ENCODE measurements at regions not wholly inside any gene's neighbourhood (a gene's known extent, or its start where the extent isn't known, plus 50 kb on each side); places are given as distances from the start of the nearest gene placed in this dataset.

DNA sequence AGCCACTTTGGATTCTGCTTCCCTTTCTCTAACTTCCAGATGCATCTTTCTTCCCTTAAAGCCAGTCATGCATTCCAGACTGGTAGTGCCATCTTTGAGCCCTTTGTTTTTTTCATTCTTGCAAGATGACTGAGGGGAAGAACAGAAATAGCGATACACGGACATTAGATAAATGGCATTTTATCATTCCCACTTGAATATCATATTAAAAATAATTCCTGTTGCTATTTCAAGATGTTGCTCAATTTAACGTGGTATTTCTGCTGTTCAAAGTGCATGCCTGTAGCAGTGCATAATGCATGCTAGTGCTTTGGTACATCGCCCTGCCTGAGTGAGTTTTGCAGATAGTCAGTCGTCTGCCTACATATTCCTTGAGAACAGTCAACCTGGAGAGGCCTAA, 140.6 kb upstream of the FRY start:
- FAIRE-seq (no peak), DNase-seq (ENCODE audit: insufficient read length, low spot score) (no peak)
- no peak for TF ChIP-seq SPI1 (IDR thresholded peaks at IDR 0.05; ENCODE audit: low read depth, low read length)

DNA sequence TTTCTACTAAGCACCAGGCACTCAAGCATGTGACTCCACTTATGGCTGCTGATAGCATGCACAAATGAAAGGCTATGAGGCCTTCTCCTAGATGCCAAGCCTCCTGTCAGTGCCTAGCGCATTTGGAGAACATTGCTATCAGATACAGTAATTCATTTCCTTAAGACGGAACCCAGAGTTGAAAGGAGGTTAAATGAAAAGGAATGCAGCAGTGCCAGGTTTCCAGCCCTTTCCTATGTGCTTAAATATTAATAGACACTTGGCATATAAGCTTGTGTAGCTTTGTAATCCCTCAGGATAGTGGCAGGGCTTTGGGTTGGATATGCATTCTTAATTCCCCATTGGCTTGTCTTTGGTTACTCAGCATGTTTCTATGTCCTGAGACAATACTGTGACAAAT, 140.1 kb upstream of the FRY start:
- DNase-seq (ENCODE audit: insufficient read length, low spot score) (no peak), FAIRE-seq (no peak)
- no peak for TF ChIP-seq POU2F2 (IDR thresholded peaks at IDR 0.05; ENCODE audit: low read depth, low read length)
- no peak for TF ChIP-seq TAF1 (IDR thresholded peaks at IDR 0.05; ENCODE audit: low read depth, low read length)
- TF ChIP-seq POLR2A (IDR thresholded peaks at IDR 0.05; ENCODE audit: low read depth, low read length) = no peak
- no peak for TF ChIP-seq PAX5 (IDR thresholded peaks at IDR 0.05; ENCODE audit: insufficient read depth, low read length, severe bottlenecking)
- no peak for TF ChIP-seq SPI1 (IDR thresholded peaks at IDR 0.05; ENCODE audit: low read depth, low read length)
- no peak for TF ChIP-seq POLR2AphosphoS5 (IDR thresholded peaks at IDR 0.05; ENCODE audit: low read depth, low read length)

DNA sequence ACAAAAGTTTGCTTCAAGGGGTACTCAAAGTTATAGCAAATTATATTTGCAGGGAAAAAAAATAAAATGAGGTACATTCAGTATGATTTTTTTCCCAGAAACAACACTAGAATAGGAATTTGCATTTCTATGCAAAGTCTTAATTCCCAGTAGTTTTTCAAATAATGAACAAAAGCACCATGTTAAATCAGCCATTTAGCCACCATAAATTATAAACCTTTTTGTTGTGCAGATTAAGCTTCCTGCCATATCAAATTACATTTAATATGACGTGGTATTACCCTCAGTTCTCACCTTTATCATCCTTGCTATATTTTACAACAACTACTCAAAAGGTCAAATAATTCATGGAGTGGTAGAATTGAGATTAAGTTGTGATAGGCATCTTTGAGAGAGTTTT, 136.6 kb upstream of the FRY start:
- DNase-seq (ENCODE audit: insufficient read length, low spot score) (no peak), FAIRE-seq (no peak)
- TF ChIP-seq SPI1 (IDR thresholded peaks at IDR 0.05; ENCODE audit: low read depth, low read length) (no peak), POLR2AphosphoS5 (IDR thresholded peaks at IDR 0.05; ENCODE audit: low read depth, low read length) (no peak), TAF1 (IDR thresholded peaks at IDR 0.05; ENCODE audit: low read depth, low read length) (no peak)

DNA sequence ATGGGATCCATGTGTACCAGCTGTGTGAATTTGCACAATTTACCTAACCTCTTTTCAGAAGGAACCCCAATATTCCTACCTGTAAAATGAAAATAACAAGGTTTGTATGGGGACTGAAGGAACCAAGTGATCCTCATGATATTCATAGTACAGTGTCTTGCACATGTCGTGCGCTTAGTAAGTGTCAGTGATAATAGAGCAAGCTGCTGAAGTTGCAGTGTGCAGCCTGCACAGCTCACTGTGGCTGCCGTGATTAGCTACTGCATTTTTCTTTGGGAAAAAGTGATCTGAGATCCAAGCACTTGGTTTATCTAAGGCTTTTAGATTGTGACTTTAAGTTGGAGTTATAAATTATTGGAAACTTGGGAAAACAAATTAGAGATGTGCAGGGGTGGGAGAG, 135.9 kb upstream of the FRY start:
- FAIRE-seq (no peak), DNase-seq (ENCODE audit: insufficient read length, low spot score) (no peak)
- TF ChIP-seq POLR2A (IDR thresholded peaks at IDR 0.05; ENCODE audit: low read depth, low read length) (no peak), POU2F2 (IDR thresholded peaks at IDR 0.05; ENCODE audit: low read depth, low read length) (no peak), SPI1 (IDR thresholded peaks at IDR 0.05; ENCODE audit: low read depth, low read length) (no peak)

DNA sequence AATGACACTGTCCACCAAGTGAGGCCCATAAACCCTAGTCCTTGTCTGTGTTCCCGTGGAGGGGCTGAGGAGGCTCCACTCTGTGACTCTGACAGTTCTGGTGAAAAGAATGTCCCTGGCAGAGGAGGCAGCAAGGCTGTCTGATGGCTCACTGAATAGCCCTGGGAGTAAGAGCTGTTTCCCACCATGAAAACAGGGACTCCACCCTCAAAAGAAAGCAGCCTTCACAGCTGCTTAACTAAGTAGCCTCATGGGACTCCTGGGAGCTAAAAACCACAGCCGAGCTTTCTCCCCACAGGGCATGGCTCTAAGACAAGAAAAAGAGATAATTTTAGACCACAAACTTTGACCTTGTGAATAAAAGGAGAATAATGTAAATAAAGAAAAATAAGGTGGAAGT, 135.1 kb upstream of the FRY start:
- FAIRE-seq = no peak
- TF ChIP-seq PAX5 (IDR thresholded peaks at IDR 0.05; ENCODE audit: insufficient read depth, low read length, severe bottlenecking) = no peak
- TF ChIP-seq POLR2A (IDR thresholded peaks at IDR 0.05; ENCODE audit: low read depth, low read length) = no peak
- no peak for TF ChIP-seq SPI1 (IDR thresholded peaks at IDR 0.05; ENCODE audit: low read depth, low read length)
- TF ChIP-seq POLR2AphosphoS5 (IDR thresholded peaks at IDR 0.05; ENCODE audit: low read depth, low read length) = no peak
- TF ChIP-seq POU2F2 (IDR thresholded peaks at IDR 0.05; ENCODE audit: low read depth, low read length) = no peak
- no peak for TF ChIP-seq TAF1 (IDR thresholded peaks at IDR 0.05; ENCODE audit: low read depth, low read length)
- no peak for DNase-seq (ENCODE audit: insufficient read length, low spot score)

DNA sequence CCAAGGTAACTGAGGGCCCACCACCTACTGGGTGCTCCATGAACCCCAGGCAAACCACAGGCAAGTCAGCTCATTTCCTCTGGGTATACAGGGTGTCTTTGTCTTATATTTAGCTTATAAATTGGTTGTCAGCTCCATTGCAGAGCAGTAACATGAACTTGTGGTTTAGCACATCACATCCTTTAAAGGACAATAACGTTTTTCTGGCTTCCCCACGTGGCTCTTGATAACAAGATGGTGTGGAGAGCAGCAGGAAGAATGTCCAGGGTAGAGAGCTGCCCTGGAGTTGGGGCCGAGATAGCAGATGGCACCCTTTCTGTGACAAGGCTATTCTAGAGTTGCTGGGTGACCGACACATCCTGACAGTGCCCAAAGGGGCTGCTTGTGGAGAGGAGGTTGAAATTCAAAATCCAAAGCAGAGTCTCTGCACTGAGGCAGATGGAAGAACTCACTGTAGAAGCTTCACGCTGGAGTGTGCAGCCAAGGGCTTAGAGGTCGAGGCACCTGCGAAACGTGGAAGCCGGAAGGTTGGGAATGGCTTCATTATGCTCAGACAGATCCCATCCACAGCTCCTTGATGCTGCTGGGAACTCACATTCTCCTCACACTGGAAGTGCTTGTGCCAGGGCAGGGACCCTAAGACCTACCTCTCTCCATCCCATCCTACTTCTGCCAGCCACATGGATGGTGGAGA, 133.0 kb upstream of the FRY start:
- DNase-seq (ENCODE audit: insufficient read length, low spot score) = no peak
- no peak for TF ChIP-seq POU2F2 (IDR thresholded peaks at IDR 0.05; ENCODE audit: low read depth, low read length)
- no peak for TF ChIP-seq POLR2AphosphoS5 (IDR thresholded peaks at IDR 0.05; ENCODE audit: low read depth, low read length)
- TF ChIP-seq POLR2A (IDR thresholded peaks at IDR 0.05; ENCODE audit: low read depth, low read length) = no peak
- TF ChIP-seq TAF1 (IDR thresholded peaks at IDR 0.05; ENCODE audit: low read depth, low read length) = no peak
- TF ChIP-seq SPI1 (IDR thresholded peaks at IDR 0.05; ENCODE audit: low read depth, low read length) = no peak
- no peak for TF ChIP-seq PAX5 (IDR thresholded peaks at IDR 0.05; ENCODE audit: insufficient read depth, low read length, severe bottlenecking)
- peak; percentile 13 for FAIRE-seq

DNA sequence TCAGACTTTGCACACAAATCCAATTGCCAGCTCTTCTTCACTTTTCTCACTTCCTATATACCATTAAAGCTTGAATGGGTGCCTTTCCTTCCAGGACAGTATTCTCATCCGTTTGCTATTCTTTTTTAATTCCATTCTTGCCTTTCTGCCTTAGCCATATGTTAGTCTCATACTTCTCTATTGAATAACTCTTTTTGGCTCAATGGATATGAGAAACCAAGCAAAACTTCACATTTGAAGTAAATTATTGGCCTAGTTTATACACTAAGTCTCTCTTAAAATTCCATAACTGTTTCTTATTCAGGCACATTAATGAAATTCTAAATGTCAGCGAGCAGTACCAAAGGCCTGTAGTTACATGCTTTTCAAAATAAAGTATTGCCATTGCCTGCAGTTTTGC, 129.6 kb upstream of the FRY start:
- FAIRE-seq = no peak
- TF ChIP-seq SPI1 (IDR thresholded peaks at IDR 0.05; ENCODE audit: low read depth, low read length) (no peak), POU2F2 (IDR thresholded peaks at IDR 0.05; ENCODE audit: low read depth, low read length) (no peak), POLR2AphosphoS5 (IDR thresholded peaks at IDR 0.05; ENCODE audit: low read depth, low read length) (no peak), POLR2A (IDR thresholded peaks at IDR 0.05; ENCODE audit: low read depth, low read length) (no peak), PAX5 (IDR thresholded peaks at IDR 0.05; ENCODE audit: insufficient read depth, low read length, severe bottlenecking) (no peak), TAF1 (IDR thresholded peaks at IDR 0.05; ENCODE audit: low read depth, low read length) (no peak)
- no peak for DNase-seq (ENCODE audit: insufficient read length, low spot score)

DNA sequence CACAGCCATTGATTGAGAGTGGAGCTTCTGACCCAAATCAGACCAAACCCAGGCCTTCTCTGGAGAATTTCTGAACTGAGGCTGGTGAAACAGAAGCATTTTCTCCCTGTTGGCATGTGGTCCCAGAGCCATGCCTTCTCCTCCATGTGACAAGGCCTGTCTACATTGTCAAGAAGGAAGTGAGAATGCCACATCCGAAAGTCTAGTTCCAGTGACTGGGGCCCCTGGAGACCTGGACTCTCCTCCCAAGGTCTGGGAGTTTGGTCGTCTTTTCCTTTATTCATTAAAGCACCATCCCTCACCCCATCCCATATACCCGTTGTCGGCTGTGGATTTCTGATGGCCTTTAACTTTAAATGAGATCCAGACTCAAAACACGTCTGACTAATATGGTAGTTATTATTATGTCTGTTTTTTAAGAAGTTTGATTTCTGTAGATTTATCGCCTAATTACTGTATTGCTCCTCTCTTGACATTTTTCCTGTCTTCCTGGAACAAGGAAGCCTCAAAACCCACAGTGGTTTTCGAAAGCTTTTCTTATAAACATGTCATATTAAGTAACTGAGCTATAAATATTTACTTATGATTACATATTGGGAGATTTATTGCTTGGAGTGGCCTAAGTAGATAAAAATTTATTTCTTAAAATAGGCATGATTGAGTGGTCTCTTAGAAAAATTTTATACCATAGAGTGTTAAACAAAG, 128.3 kb upstream of the FRY start:
- no peak for FAIRE-seq
- TF ChIP-seq POU2F2 (IDR thresholded peaks at IDR 0.05; ENCODE audit: low read depth, low read length) (no peak), TAF1 (IDR thresholded peaks at IDR 0.05; ENCODE audit: low read depth, low read length) (no peak), SPI1 (IDR thresholded peaks at IDR 0.05; ENCODE audit: low read depth, low read length) (peak; percentile 33; the same call in 1 of the 2 replicates), PAX5 (IDR thresholded peaks at IDR 0.05; ENCODE audit: insufficient read depth, low read length, severe bottlenecking) (no peak), POLR2AphosphoS5 (IDR thresholded peaks at IDR 0.05; ENCODE audit: low read depth, low read length) (no peak), POLR2A (IDR thresholded peaks at IDR 0.05; ENCODE audit: low read depth, low read length) (no peak)

DNA sequence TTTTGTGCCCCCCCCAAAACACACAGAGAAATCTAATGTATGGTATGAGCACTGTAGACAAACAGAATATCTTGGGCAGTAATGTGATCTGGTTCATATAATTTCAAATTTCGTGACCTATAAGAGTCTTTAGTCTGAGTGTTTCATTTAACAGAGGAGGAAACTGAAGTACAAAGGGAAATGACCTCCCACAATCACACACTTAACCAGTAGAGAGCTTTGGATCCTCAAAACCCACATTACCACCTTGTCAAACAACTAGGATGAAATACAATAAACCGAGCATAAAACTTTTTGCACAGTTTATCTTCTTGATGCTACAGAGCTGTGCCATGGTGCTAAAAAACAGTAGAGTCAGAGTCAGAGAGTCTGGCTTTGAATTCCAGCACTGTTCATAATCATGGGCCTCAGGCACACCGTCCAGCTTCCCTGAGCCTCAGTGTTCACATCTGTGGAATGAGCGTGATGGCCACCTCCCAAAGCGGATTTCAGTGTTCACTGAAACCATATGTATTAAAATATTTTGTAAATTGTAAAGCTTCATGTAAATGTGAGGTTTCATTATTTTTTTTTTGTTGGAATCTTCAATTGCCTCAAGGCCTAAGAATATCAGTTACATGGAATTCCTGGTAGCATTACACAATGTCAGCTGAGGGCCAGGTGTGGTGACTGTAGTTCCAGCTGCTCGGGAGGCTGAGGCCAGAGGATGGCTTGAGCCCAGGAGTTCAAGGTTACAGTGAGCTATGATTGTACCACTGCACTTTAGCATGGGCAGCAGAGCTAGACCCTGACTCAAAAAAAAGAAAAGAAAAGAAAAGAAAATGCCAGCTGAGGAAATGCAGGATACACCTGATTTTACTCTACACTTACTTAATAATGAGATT, 126.4 kb upstream of the FRY start:
- DNase-seq (ENCODE audit: insufficient read length, low spot score) (no peak), FAIRE-seq (no peak)
- no peak for TF ChIP-seq PAX5 (IDR thresholded peaks at IDR 0.05; ENCODE audit: insufficient read depth, low read length, severe bottlenecking)
- TF ChIP-seq TAF1 (IDR thresholded peaks at IDR 0.05; ENCODE audit: low read depth, low read length) = no peak
- TF ChIP-seq POU2F2 (IDR thresholded peaks at IDR 0.05; ENCODE audit: low read depth, low read length) = no peak
- no peak for TF ChIP-seq POLR2AphosphoS5 (IDR thresholded peaks at IDR 0.05; ENCODE audit: low read depth, low read length)

More for the DNA sequence above, 128.3 kb upstream of the FRY start:
- DNase-seq (ENCODE audit: insufficient read length, low spot score) = no peak
